T-cell (primary cell): ENCODE measurements at regions not wholly inside any gene's neighbourhood (a gene's known extent, or its start where the extent isn't known, plus 50 kb on each side); places are given as distances from the start of the nearest gene placed in this dataset.

Experiments
- ATAC-seq, 4 experiments: fragments of 200-7000 bp in 3 of 4; fragments of 150-1000 bp in 1 of 4; cut with Tn5 transposase; replicated peaks in 1 of 4; 1 replicate in 3 of 4; 2 replicates in 1 of 4; pipeline ENCODE4 v1.10.0; 2021; ENCODE audit warnings: moderate library complexity in 3 of 4, mild to moderate bottlenecking in 2 of 4, moderate number of reproducible peaks in 1 of 4
- CTCF ChIA-PET, 2 donors: fragments of 300-600 bp; sonication (Branson Sonifier 250); formaldehyde crosslinking; loops; one replicate each; lab custom pipeline; 2022; ENCODE audit warnings: antibody characterized with exemption in 2 of 2; lab: Charles Lee
- POLR2A ChIA-PET, 2 donors: fragments of 300-600 bp; sonication (Branson Sonifier 250); formaldehyde crosslinking; loops; one replicate each; lab custom pipeline; 2022; ENCODE audit warnings: antibody characterized with exemption in 2 of 2; lab: Charles Lee
- DNase-seq, 35 experiments: peaks; one replicate each; pipeline versions ENCODE4 v3.0.0 to v3.0.0-alpha.2; 2013 to 2023
- H3K27ac ChIP-seq: one replicate; pipeline ENCODE4 v1.5.1; 2013; ENCODE audit warnings: low read length
- H3K27me3 ChIP-seq, 2 experiments: replicated peaks in 1 of 2; 1 replicate in 1 of 2; 2 replicates in 1 of 2; pipeline versions ENCODE4 v1.6.1 to v1.7.0; 2013; ENCODE audit warnings: low read length in 1 of 2, mixed read lengths in 1 of 2; ENCODE audit not compliant: control insufficient read depth in 2 of 2, insufficient read depth in 2 of 2; ENCODE audit errors: extremely low read depth in 1 of 2
- H3K36me3 ChIP-seq, 2 donors: 1 replicate in 1 of 2; 2 replicates in 1 of 2; pipeline versions ENCODE4 v1.6.1 to v1.7.0; 2013; ENCODE audit warnings: low read length in 1 of 2; ENCODE audit not compliant: control insufficient read depth in 2 of 2, insufficient read depth in 1 of 2; ENCODE audit errors: extremely low read depth in 1 of 2
- H3K4me1 ChIP-seq, 2 experiments: 1 replicate in 1 of 2; 2 replicates in 1 of 2; pipeline versions ENCODE4 v1.6.1 to v1.7.0; 2013; ENCODE audit warnings: low read length in 2 of 2, mixed read lengths in 1 of 2; ENCODE audit not compliant: insufficient read depth in 2 of 2, control insufficient read depth in 1 of 2; ENCODE audit errors: extremely low read depth in 1 of 2
- H3K4me3 ChIP-seq, 2 donors: 1 replicate in 1 of 2; 2 replicates in 1 of 2; pipeline versions ENCODE4 v1.5.1 to v1.7.0; 2013; ENCODE audit warnings: mild to moderate bottlenecking in 2 of 2, low read length in 1 of 2, moderate library complexity in 1 of 2; ENCODE audit not compliant: control insufficient read depth in 1 of 2; ENCODE audit errors: extremely low read depth in 1 of 2
- H3K9me3 ChIP-seq: 2 replicates; pipeline ENCODE4 v1.7.0; 2013
- H3K27ac Mint-ChIP-seq, 2 donors: one replicate each; pipeline ENCODE4 v1.8.0; 2020 to 2021; ENCODE audit warnings: mild to moderate bottlenecking in 2 of 2, mixed read lengths in 2 of 2
- H3K27me3 Mint-ChIP-seq, 2 donors: one replicate each; pipeline ENCODE4 v1.8.0; 2021 to 2022; ENCODE audit warnings: mixed read lengths in 2 of 2
- H3K36me3 Mint-ChIP-seq: one replicate; pipeline ENCODE4 v1.8.0; 2021; ENCODE audit warnings: mixed read lengths
- H3K4me1 Mint-ChIP-seq, 3 donors: one replicate each; pipeline ENCODE4 v1.8.0; 2020 to 2022; ENCODE audit warnings: mixed read lengths in 3 of 3, mild to moderate bottlenecking in 1 of 3
- H3K4me3 Mint-ChIP-seq, 3 donors: one replicate each; pipeline ENCODE4 v1.8.0; 2020 to 2022; ENCODE audit warnings: mild to moderate bottlenecking in 3 of 3, mixed read lengths in 3 of 3, moderate library complexity in 3 of 3
- H3K9me3 Mint-ChIP-seq, 3 donors: one replicate each; pipeline ENCODE4 v1.8.0; 2020 to 2022; ENCODE audit warnings: mixed read lengths in 3 of 3
- WGBS: methylation state at CpG from one replicate; pipeline ENCODE4 v1.1.5; 2013; ENCODE audit warnings: missing lambda C conversion rate; ENCODE audit not compliant: insufficient coverage; 5-methylcytosine and 5-hydroxymethylcytosine counted together

GRCh38 chr5:159741829-159742322 lies 174.4 kb upstream of the ADRA1B start:
- H3K36me3 Mint-ChIP-seq = no peaks in the 10 kb centered on the region
- CTCF ChIA-PET = interaction anchor here (0.6 to 0.7 kb wide), 3 partner anchors 17 to 42 kb away, joined by 3 to 4 read pairs (median 3); no protein-coding TSS in a partner anchor
- Histone ChIP-seq H3K36me3 (no peaks in the 10 kb centered on the region), H3K4me1 (no peaks in the 10 kb centered on the region), H3K27ac (no peak overlapping the region), H3K9me3 (no peaks in the 10 kb centered on the region), H3K4me3 (no peak overlapping the region), H3K27me3 (peaks cover 0 to 3% of the 10 kb centered on the region in 2 experiments)
- WGBS = 100% methylated on average over 2 of the region's 5 CpGs
- H3K4me1 Mint-ChIP-seq = no peaks in the 10 kb centered on the region
- POLR2A ChIA-PET = no interaction called here
- H3K4me3 Mint-ChIP-seq = no peak overlapping the region
- ATAC-seq (no peak), DNase-seq (no peak)
- no peak overlapping the region for H3K27ac Mint-ChIP-seq
- H3K27me3 Mint-ChIP-seq = peaks cover 13 to 18% of the 10 kb centered on the region in 2 donors
- H3K9me3 Mint-ChIP-seq = peaks cover 0 to 4% (median 0%) of the 10 kb centered on the region in 3 donors

DNA sequence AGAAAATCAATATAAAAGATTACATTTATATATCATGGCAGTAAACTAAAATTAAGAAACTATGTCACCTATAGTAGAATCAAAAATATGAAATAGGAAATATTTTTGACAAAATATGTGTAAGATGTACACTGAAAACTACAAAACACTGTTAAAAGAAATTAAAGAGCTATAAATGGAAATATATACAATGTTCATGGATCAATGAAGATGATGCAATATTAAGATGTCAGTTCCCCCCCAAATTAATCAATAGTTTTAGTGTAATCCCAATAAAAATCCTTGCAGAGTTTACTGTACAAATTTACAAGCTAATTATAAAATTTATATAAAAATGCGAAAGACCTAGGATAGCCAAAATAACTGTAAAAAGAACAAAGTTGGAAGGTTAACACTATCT lies 173.0 kb upstream of the ADRA1B start:
- POLR2A ChIA-PET = no interaction called here
- Mint-ChIP-seq H3K4me3 (no peak overlapping the region), H3K27ac (no peak overlapping the region), H3K36me3 (no peaks in the 10 kb centered on the region), H3K4me1 (no peaks in the 10 kb centered on the region), H3K27me3 (peaks cover 9 to 15% of the 10 kb centered on the region in 2 donors), H3K9me3 (peaks cover 0 to 4% (median 0%) of the 10 kb centered on the region in 3 donors)
- ATAC-seq (no peak), DNase-seq (no peak)
- CTCF ChIA-PET = interaction anchor here in 1 of 2 donors (0.5 kb wide), 1 partner anchor 285 kb away, joined by 5 read pairs; no protein-coding TSS in a partner anchor
- Histone ChIP-seq H3K9me3 (no peaks in the 10 kb centered on the region), H3K27me3 (peaks cover 0 to 3% of the 10 kb centered on the region in 2 experiments), H3K27ac (no peak overlapping the region), H3K4me3 (no peak overlapping the region), H3K4me1 (no peaks in the 10 kb centered on the region), H3K36me3 (no peaks in the 10 kb centered on the region)
- WGBS = no CpG with 5 or more reads among the region's 1 CpG

DNA sequence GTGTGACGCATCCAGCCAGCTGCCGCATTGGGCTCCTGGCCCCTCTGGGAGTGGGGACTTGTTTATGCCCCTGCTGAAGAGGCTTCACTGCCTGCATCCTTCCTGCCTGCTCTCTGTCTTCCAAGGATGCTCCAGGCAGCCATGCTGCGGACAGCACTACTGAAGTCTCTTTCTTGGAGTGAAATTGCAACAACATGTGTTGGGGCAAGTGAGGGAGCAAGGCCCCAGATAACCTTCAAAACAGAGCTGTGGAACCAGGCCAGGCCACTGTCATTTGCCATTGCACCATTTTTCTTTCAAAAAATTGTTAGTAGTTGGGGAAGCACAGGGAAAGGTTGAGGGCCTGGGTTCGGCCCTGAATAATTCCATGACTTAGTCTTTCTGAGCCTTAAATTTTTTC lies 169.6 kb upstream of the ADRA1B start:
- H3K9me3 ChIP-seq = no peaks in the 10 kb centered on the region
- peaks cover 6 to 13% (median 10%) of the 10 kb centered on the region in 3 donors for H3K4me1 Mint-ChIP-seq
- H3K27ac Mint-ChIP-seq = no peak overlapping the region
- POLR2A ChIA-PET = no interaction called here
- ATAC-seq = no peak
- no peak overlapping the region for H3K4me3 Mint-ChIP-seq
- WGBS = 100% methylated on average over 3 of the region's 4 CpGs
- no peaks in the 10 kb centered on the region for H3K36me3 ChIP-seq
- H3K4me1 ChIP-seq = peaks cover 0 to 3% of the 10 kb centered on the region in 2 experiments
- H3K27ac ChIP-seq = no peak overlapping the region
- DNase-seq = no peak
- CTCF ChIA-PET = no interaction called here
- peaks cover 0 to 5% of the 10 kb centered on the region in 2 experiments for H3K27me3 ChIP-seq
- peaks cover under 1 to 5% (median 5%) of the 10 kb centered on the region in 3 donors for H3K9me3 Mint-ChIP-seq
- no peaks in the 10 kb centered on the region for H3K36me3 Mint-ChIP-seq
- no peak overlapping the region for H3K4me3 ChIP-seq
- no peaks in the 10 kb centered on the region for H3K27me3 Mint-ChIP-seq

GRCh38 chr5:159749146-159749545 lies 167.1 kb upstream of the ADRA1B start:
- Histone ChIP-seq H3K9me3 (no peaks in the 10 kb centered on the region), H3K4me1 (peaks cover 0 to 3% of the 10 kb centered on the region in 2 experiments), H3K27me3 (peaks cover 0 to 2% of the 10 kb centered on the region in 2 experiments), H3K36me3 (no peaks in the 10 kb centered on the region), H3K4me3 (no peak overlapping the region), H3K27ac (no peak overlapping the region)
- Mint-ChIP-seq H3K4me3 (no peak overlapping the region), H3K4me1 (peaks cover 6 to 13% (median 10%) of the 10 kb centered on the region in 3 donors), H3K27ac (no peak overlapping the region), H3K27me3 (no peaks in the 10 kb centered on the region), H3K36me3 (no peaks in the 10 kb centered on the region), H3K9me3 (peaks cover 4 to 10% (median 8%) of the 10 kb centered on the region in 3 donors)
- ChIA-PET CTCF (no interaction called here), POLR2A (no interaction called here)
- DNase-seq = no peak
- no peak for ATAC-seq

GRCh38 chr5:159750226-159750625 lies 166.1 kb upstream of the ADRA1B start:
- Mint-ChIP-seq H3K27ac (no peak overlapping the region), H3K4me3 (no peak overlapping the region), H3K9me3 (peaks cover 4 to 10% (median 8%) of the 10 kb centered on the region in 3 donors), H3K4me1 (peaks cover 6 to 13% (median 10%) of the 10 kb centered on the region in 3 donors), H3K27me3 (no peaks in the 10 kb centered on the region), H3K36me3 (no peaks in the 10 kb centered on the region)
- H3K27me3 ChIP-seq = peaks cover 0 to 2% of the 10 kb centered on the region in 2 experiments
- DNase-seq (no peak), ATAC-seq (no peak)
- no peaks in the 10 kb centered on the region for H3K36me3 ChIP-seq
- H3K27ac ChIP-seq = no peak overlapping the region
- 38% methylated on average over 1 of the region's 5 CpGs for WGBS
- peaks cover 0 to 3% of the 10 kb centered on the region in 2 experiments for H3K4me1 ChIP-seq
- no peaks in the 10 kb centered on the region for H3K9me3 ChIP-seq
- CTCF ChIA-PET = interaction anchor here in 1 of 2 donors (0.6 kb wide), 1 partner anchor 29 kb away, joined by 3 read pairs; no protein-coding TSS in a partner anchor
- no peak overlapping the region for H3K4me3 ChIP-seq
- POLR2A ChIA-PET = no interaction called here

GRCh38 chr5:159751459-159751858 lies 164.8 kb upstream of the ADRA1B start:
- Histone ChIP-seq H3K27ac (no peak overlapping the region), H3K27me3 (peaks cover 0 to 2% of the 10 kb centered on the region in 2 experiments), H3K36me3 (no peaks in the 10 kb centered on the region), H3K4me1 (peaks cover 0 to 3% of the 10 kb centered on the region in 2 experiments), H3K9me3 (no peaks in the 10 kb centered on the region), H3K4me3 (no peak overlapping the region)
- peaks cover 4 to 10% (median 8%) of the 10 kb centered on the region in 3 donors for H3K9me3 Mint-ChIP-seq
- H3K36me3 Mint-ChIP-seq = no peaks in the 10 kb centered on the region
- 65% methylated on average over 2 of the region's 3 CpGs for WGBS
- H3K4me1 Mint-ChIP-seq = peaks cover 6 to 13% (median 10%) of the 10 kb centered on the region in 3 donors
- CTCF ChIA-PET = no interaction called here
- no peak for ATAC-seq
- POLR2A ChIA-PET = no interaction called here
- no peak overlapping the region for H3K27ac Mint-ChIP-seq
- DNase-seq = no peak
- no peaks in the 10 kb centered on the region for H3K27me3 Mint-ChIP-seq
- H3K4me3 Mint-ChIP-seq = no peak overlapping the region
